GM18517 (cell line): ENCODE measurements at regions not wholly inside any gene's neighbourhood (a gene's known extent, or its start where the extent isn't known, plus 50 kb on each side); places are given as distances from the start of the nearest gene placed in this dataset.
A peak's percentile ranks its signal among the peaks of the same experiment; 100 is the strongest.

Experiments used
- ATAC-seq: cut with Tn5 transposase; IDR thresholded peaks from one replicate; pipeline ENCODE4 v1.9.1; 2021; ENCODE audit warnings: mild to moderate bottlenecking, moderate library complexity; ENCODE audit not compliant: unreplicated experiment

GRCh38 chr13:76029706-76030105, 393.6 kb downstream of the LMO7 start:
- no peak for ATAC-seq

- no peak for ATAC-seq
Measured at GRCh38 chr13:76029088-76029487, 393.0 kb downstream of the LMO7 start.

- ATAC-seq = no peak
Measured at GRCh38 chr13:76027131-76027530, 391.0 kb downstream of the LMO7 start.

GRCh38 chr13:76025392-76025791, 389.3 kb downstream of the LMO7 start:
- no peak for ATAC-seq

GRCh38 chr13:76024151-76024550, 388.0 kb downstream of the LMO7 start:
- no peak for ATAC-seq

- no peak for ATAC-seq
Measured at GRCh38 chr13:76023652-76024051, 387.5 kb downstream of the LMO7 start.

GRCh38 chr13:76020421-76020955, 384.4 kb downstream of the LMO7 start:
- no peak for ATAC-seq

GRCh38 chr13:76019421-76020044, 383.4 kb downstream of the LMO7 start:
- ATAC-seq = no peak

GRCh38 chr13:76017861-76018556, 381.9 kb downstream of the LMO7 start:
- no peak for ATAC-seq

GRCh38 chr13:76016799-76017400, 380.8 kb downstream of the LMO7 start:
- ATAC-seq = peak; percentile 80

GRCh38 chr13:76014406-76015318, 378.5 kb downstream of the LMO7 start:
- ATAC-seq = no peak

GRCh38 chr13:76012091-76012721, 376.1 kb downstream of the LMO7 start:
- ATAC-seq = no peak

GRCh38 chr13:76009267-76009890, 373.2 kb downstream of the LMO7 start:
- ATAC-seq = peak; percentile 60

- ATAC-seq = no peak
Measured at GRCh38 chr13:76004416-76004815, 368.3 kb downstream of the LMO7 start.

GRCh38 chr13:76000131-76000530, 364.0 kb downstream of the LMO7 start:
- ATAC-seq = no peak

GRCh38 chr13:75996582-75996981, 360.5 kb downstream of the LMO7 start:
- no peak for ATAC-seq

GRCh38 chr13:75995966-75996365, 359.8 kb downstream of the LMO7 start:
- ATAC-seq = no peak

GRCh38 chr13:75993823-75994222, 357.7 kb downstream of the LMO7 start:
- no peak for ATAC-seq

GRCh38 chr13:75993241-75993640, 357.1 kb downstream of the LMO7 start:
- no peak for ATAC-seq

- ATAC-seq = peak; percentile 94
Measured at GRCh38 chr13:75986818-75987217, 350.7 kb downstream of the LMO7 start.
